Endodermal cell (in vitro differentiated cells): ENCODE measurements at regions not wholly inside any gene's neighbourhood (a gene's known extent, or its start where the extent isn't known, plus 50 kb on each side); places are given as distances from the start of the nearest gene placed in this dataset.

Experiments
- DNase-seq: peaks from one replicate; pipeline ENCODE4 v3.0.0-alpha.2; 2017
- H3K27ac ChIP-seq: 2 replicates; pipeline ENCODE4 v1.5.1; 2013; ENCODE audit warnings: mild to moderate bottlenecking, low read depth, low read length, moderate library complexity
- H3K27me3 ChIP-seq: 2 replicates; pipeline ENCODE4 v1.6.1; 2013; ENCODE audit warnings: mild to moderate bottlenecking, low read length, moderate library complexity; ENCODE audit not compliant: insufficient read depth, control insufficient read depth, poor library complexity, severe bottlenecking
- H3K36me3 ChIP-seq: 2 replicates; pipeline ENCODE4 v1.7.0; 2013; ENCODE audit warnings: mild to moderate bottlenecking, low read length, moderate library complexity; ENCODE audit not compliant: control insufficient read depth, insufficient read depth
- H3K4me1 ChIP-seq: one replicate; pipeline ENCODE4 v1.7.0; 2013; ENCODE audit warnings: low read length; ENCODE audit not compliant: control insufficient read depth, insufficient read depth
- H3K4me3 ChIP-seq: 2 replicates; pipeline ENCODE4 v1.5.1; 2013; ENCODE audit warnings: mild to moderate bottlenecking, low read length, moderate library complexity
- H3K9ac ChIP-seq: 2 replicates; pipeline ENCODE4 v1.6.1; 2013; ENCODE audit warnings: mild to moderate bottlenecking, low read length, moderate library complexity; ENCODE audit not compliant: poor library complexity, severe bottlenecking; ENCODE audit errors: extremely low read depth
- H3K9me3 ChIP-seq: 2 replicates; pipeline ENCODE4 v1.6.1; 2013; ENCODE audit warnings: mild to moderate bottlenecking, low read length, moderate library complexity; ENCODE audit not compliant: control insufficient read depth
- H3K27ac Mint-ChIP-seq: 2 replicates; pipeline ENCODE4 v1.8.0; 2020; ENCODE audit warnings: mixed read lengths
- H3K27me3 Mint-ChIP-seq: 2 replicates; pipeline ENCODE4 v1.8.0; 2021; ENCODE audit warnings: mild to moderate bottlenecking, mixed read lengths; ENCODE audit not compliant: insufficient read depth
- H3K36me3 Mint-ChIP-seq: 2 replicates; pipeline ENCODE4 v1.8.0; 2020; ENCODE audit warnings: low read depth, mixed read lengths
- H3K4me1 Mint-ChIP-seq: 2 replicates; pipeline ENCODE4 v1.8.0; 2020; ENCODE audit warnings: mixed read lengths
- H3K4me3 Mint-ChIP-seq: 2 replicates; pipeline ENCODE4 v1.8.0; 2020; ENCODE audit warnings: mild to moderate bottlenecking, moderate library complexity, mixed read lengths
- H3K9me3 Mint-ChIP-seq: 2 replicates; pipeline ENCODE4 v1.8.0; 2020; ENCODE audit warnings: mild to moderate bottlenecking, mixed read lengths
- WGBS, 2 experiments: methylation state at CpG; one replicate each; pipeline versions ENCODE4 v1.1.5 to v1.1.7; 2013; ENCODE audit warnings: missing lambda C conversion rate in 2 of 2, mixed read lengths in 1 of 2; ENCODE audit not compliant: insufficient coverage in 1 of 2, insufficient read length in 1 of 2; 5-methylcytosine and 5-hydroxymethylcytosine counted together
- TF ChIP-seq, protein P1 (sequence below): fragments of 200-600 bp; sonication (generic); conservative IDR thresholded peaks from 2 replicates; pipeline ENCODE4 v1.5.0; 2021; ENCODE audit warnings: antibody characterized with exemption, mild to moderate bottlenecking

DNA sequence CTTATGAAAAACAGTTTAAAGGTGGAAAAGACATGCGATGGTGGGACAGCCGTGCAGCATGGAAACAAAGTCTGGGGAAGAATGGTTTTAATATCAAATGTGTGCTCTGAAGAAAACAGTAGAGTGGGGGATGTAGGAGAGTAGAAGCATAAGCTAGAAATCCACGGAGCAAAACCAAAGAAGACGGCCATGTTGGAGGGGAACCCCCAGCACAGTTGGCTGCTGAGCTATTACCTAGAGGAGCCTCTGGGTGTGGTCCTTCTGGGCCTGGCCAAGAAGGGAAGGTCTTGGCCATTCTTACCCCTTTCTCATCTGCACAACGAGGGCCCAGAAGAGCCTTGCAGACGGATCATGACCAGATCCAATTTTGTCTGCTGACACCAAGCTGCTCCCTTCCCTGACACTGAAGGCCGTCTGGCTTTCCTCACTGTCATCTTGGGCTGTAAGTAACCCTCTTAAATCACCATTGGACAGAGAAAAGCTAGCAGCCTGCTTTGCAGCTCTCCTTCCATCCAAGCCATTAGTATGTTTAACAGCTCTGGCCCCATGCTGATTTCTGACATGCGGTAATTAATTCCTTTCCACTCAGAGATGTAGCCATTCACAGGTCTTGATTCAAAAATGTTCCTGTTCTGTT is 189.5 kb downstream of the SEC61B start:
- H3K4me1 Mint-ChIP-seq, result peaks cover 29% of the 10 kb centered on the region
- no peak for DNase-seq
- no peaks in the 10 kb centered on the region for H3K36me3 Mint-ChIP-seq
- Histone ChIP-seq H3K4me1 (peaks cover 9% of the 10 kb centered on the region), H3K4me3 (no peak overlapping the region), H3K27ac (no peak overlapping the region), H3K27me3 (no peaks in the 10 kb centered on the region), H3K9me3 (peaks cover 5% of the 10 kb centered on the region), H3K36me3 (no peaks in the 10 kb centered on the region), H3K9ac (no peak overlapping the region)
- H3K27ac Mint-ChIP-seq, result no peak overlapping the region
- WGBS, 2 experiments, result 68 to 83% methylated on average over 4 to 8 of the region's 8 CpGs
- H3K4me3 Mint-ChIP-seq, result no peak overlapping the region
- H3K9me3 Mint-ChIP-seq, result no peaks in the 10 kb centered on the region
- H3K27me3 Mint-ChIP-seq, result peaks cover 1% of the 10 kb centered on the region
- TF ChIP-seq, protein P1, sequence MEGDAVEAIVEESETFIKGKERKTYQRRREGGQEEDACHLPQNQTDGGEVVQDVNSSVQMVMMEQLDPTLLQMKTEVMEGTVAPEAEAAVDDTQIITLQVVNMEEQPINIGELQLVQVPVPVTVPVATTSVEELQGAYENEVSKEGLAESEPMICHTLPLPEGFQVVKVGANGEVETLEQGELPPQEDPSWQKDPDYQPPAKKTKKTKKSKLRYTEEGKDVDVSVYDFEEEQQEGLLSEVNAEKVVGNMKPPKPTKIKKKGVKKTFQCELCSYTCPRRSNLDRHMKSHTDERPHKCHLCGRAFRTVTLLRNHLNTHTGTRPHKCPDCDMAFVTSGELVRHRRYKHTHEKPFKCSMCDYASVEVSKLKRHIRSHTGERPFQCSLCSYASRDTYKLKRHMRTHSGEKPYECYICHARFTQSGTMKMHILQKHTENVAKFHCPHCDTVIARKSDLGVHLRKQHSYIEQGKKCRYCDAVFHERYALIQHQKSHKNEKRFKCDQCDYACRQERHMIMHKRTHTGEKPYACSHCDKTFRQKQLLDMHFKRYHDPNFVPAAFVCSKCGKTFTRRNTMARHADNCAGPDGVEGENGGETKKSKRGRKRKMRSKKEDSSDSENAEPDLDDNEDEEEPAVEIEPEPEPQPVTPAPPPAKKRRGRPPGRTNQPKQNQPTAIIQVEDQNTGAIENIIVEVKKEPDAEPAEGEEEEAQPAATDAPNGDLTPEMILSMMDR, result no peak

- H3K27ac ChIP-seq, result no peak overlapping the region
- H3K9me3 ChIP-seq, result peaks cover 5% of the 10 kb centered on the region
- Mint-ChIP-seq H3K36me3 (no peaks in the 10 kb centered on the region), H3K9me3 (no peaks in the 10 kb centered on the region), H3K27ac (no peak overlapping the region), H3K4me3 (no peak overlapping the region), H3K4me1 (peaks cover 29% of the 10 kb centered on the region), H3K27me3 (no peaks in the 10 kb centered on the region)
- peaks cover 9% of the 10 kb centered on the region for H3K4me1 ChIP-seq
- no peak for DNase-seq
- H3K36me3 ChIP-seq, result no peaks in the 10 kb centered on the region
- TF ChIP-seq, protein P1, result no peak
- no peak overlapping the region for H3K9ac ChIP-seq
- H3K27me3 ChIP-seq, result no peaks in the 10 kb centered on the region
- H3K4me3 ChIP-seq, result no peak overlapping the region
These were observed 190.5 kb downstream of the SEC61B start for GRCh38 chr9:99412606-99413005.

DNA sequence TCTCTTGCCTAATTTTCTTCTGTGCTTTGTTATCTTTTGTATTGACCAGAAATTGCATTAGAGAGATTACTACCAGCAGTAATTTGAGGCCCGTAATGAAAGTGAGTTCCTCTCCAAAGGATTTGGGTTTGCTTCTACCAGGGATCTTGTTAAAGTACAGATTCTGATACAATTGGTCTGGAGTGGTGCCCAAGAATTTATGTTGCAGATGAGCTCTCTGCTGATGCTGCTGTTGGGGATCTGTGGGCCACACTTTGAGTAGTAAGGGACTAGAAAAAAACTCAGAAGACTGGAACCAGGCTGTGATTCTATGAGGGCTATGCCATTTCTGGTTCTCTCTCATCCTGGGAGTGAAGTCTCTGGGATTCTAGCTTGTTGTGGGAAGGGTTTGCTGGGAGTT is 192.2 kb downstream of the SEC61B start:
- no peak overlapping the region for H3K4me3 ChIP-seq
- Mint-ChIP-seq H3K9me3 (no peaks in the 10 kb centered on the region), H3K27me3 (no peaks in the 10 kb centered on the region), H3K36me3 (no peaks in the 10 kb centered on the region), H3K27ac (no peak overlapping the region), H3K4me1 (peaks cover 28% of the 10 kb centered on the region), H3K4me3 (no peak overlapping the region)
- no peaks in the 10 kb centered on the region for H3K36me3 ChIP-seq
- DNase-seq, result no peak
- TF ChIP-seq, protein P1, result no peak
- no peak overlapping the region for H3K9ac ChIP-seq
- no peak overlapping the region for H3K27ac ChIP-seq
- WGBS, 2 experiments, result 88 to 100% methylated on average over 1 of the region's 1 CpG
- peaks cover 8% of the 10 kb centered on the region for H3K4me1 ChIP-seq
- no peaks in the 10 kb centered on the region for H3K27me3 ChIP-seq
- H3K9me3 ChIP-seq, result peaks cover 5% of the 10 kb centered on the region
